ENCODE measurements at regions not wholly inside any gene's neighbourhood (a gene's known extent, or its start where the extent isn't known, plus 50 kb on each side); places are given as distances from the start of the nearest gene placed in this dataset.

GRCh38 chr5:31130676-31131075 lies 62.8 kb upstream of the CDH6 start:
- TF ChIP-seq POLR2A (IDR thresholded peaks at IDR 0.05; ENCODE audit: extremely low read depth, insufficient read length) (no peak), CTCF (IDR thresholded peaks at IDR 0.05; ENCODE audit: low read depth, low read length) (no peak)
